A549 (cell line): ENCODE measurements at regions not wholly inside any gene's neighbourhood (a gene's known extent, or its start where the extent isn't known, plus 50 kb on each side); places are given as distances from the start of the nearest gene placed in this dataset.

Experiments used
- CTCF ChIP-seq: fragments of >200 bp; sonication (Bioruptor Twin); formaldehyde crosslinking; IDR thresholded peaks from 3 replicates; pipeline ENCODE4 v1.5.1; 2016
- EP300 ChIP-seq, 2 experiments: fragments of >200 bp; sonication (Bioruptor Twin); formaldehyde crosslinking; IDR thresholded peaks; 2 replicates in 1 of 2; 3 replicates in 1 of 2; pipeline ENCODE4 v1.6.1; 2016 to 2017
- TF ChIP-seq, protein P1 (sequence below): IDR thresholded peaks from 2 replicates; pipeline ENCODE4 v1.6.1; 2012

GRCh38 chr20:54759589-54759988 lies 284.2 kb downstream of the DOK5 start:
- TF ChIP-seq CTCF = no peak
- TF ChIP-seq, protein P1, sequence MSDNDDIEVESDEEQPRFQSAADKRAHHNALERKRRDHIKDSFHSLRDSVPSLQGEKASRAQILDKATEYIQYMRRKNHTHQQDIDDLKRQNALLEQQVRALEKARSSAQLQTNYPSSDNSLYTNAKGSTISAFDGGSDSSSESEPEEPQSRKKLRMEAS = no peak
- no peak for TF ChIP-seq EP300 (IDR thresholded peaks at IDR 0.05)
